Liver (tissue), 8 donors: ENCODE measurements at regions not wholly inside any gene's neighbourhood (a gene's known extent, or its start where the extent isn't known, plus 50 kb on each side); places are given as distances from the start of the nearest gene placed in this dataset.

Experiments used
- DNase-seq: peaks from one replicate; pipeline ENCODE4 v3.0.0-alpha.2; 2017; ENCODE audit warnings: low spot score
- H3K27ac ChIP-seq, 2 donors: one replicate each; pipeline ENCODE4 v1.7.0; 2013; ENCODE audit warnings: inconsistent platforms in 2 of 2, low read length in 2 of 2, control low read depth in 1 of 2, low read depth in 1 of 2, mild to moderate bottlenecking in 1 of 2
- H3K27me3 ChIP-seq, 4 donors: one replicate each; pipeline versions ENCODE4 v1.6.1 to v1.7.0; 2013; ENCODE audit warnings: low read length in 3 of 4, inconsistent platforms in 1 of 4, mild to moderate bottlenecking in 1 of 4, moderate library complexity in 1 of 4; ENCODE audit not compliant: control insufficient read depth in 4 of 4, insufficient read depth in 4 of 4
- H3K36me3 ChIP-seq, 4 donors: one replicate each; pipeline versions ENCODE4 v1.6.1 to v1.7.0; 2013; ENCODE audit warnings: low read length in 3 of 4, mild to moderate bottlenecking in 3 of 4, low read depth in 1 of 4, moderate library complexity in 1 of 4; ENCODE audit not compliant: control insufficient read depth in 4 of 4, insufficient read depth in 3 of 4
- H3K4me1 ChIP-seq, 4 donors: one replicate each; pipeline versions ENCODE4 v1.6.1 to v1.7.0; 2013; ENCODE audit warnings: low read length in 3 of 4, mild to moderate bottlenecking in 3 of 4, moderate library complexity in 1 of 4; ENCODE audit not compliant: control insufficient read depth in 4 of 4, insufficient read depth in 4 of 4
- H3K4me3 ChIP-seq, 3 donors: one replicate each; pipeline versions ENCODE4 v1.6.1 to v1.7.0; 2013; ENCODE audit warnings: low read length in 3 of 3, control low read depth in 1 of 3, low read depth in 1 of 3, mild to moderate bottlenecking in 1 of 3
- H3K9ac ChIP-seq, 2 donors: one replicate each; pipeline ENCODE4 v1.7.0; 2013; ENCODE audit warnings: low read length in 2 of 2, mild to moderate bottlenecking in 2 of 2, moderate library complexity in 2 of 2, control low read depth in 1 of 2, low read depth in 1 of 2
- H3K9me3 ChIP-seq, 4 donors: one replicate each; pipeline versions ENCODE4 v1.6.1 to v1.7.0; 2013; ENCODE audit warnings: low read length in 3 of 4; ENCODE audit not compliant: control insufficient read depth in 4 of 4
- ATF3 ChIP-seq: IDR thresholded peaks from 2 replicates; pipeline ENCODE4 v1.6.1; 2016; ENCODE audit warnings: antibody characterized with exemption
- CTCF ChIP-seq: fragments of 150-350 bp; IDR thresholded peaks from 2 replicates; pipeline ENCODE4 v1.5.1; 2017; ENCODE audit warnings: improper control_type of control experiment, low read depth, low read length; ENCODE audit not compliant: missing input control
- EGR1 ChIP-seq, 2 donors: IDR thresholded peaks; 2 replicates each; pipeline ENCODE4 v1.6.1; 2016 to 2018; ENCODE audit warnings: antibody characterized with exemption in 2 of 2, low read depth in 2 of 2
- FOXA1 ChIP-seq: IDR thresholded peaks from 2 replicates; pipeline ENCODE4 v1.6.1; 2016; ENCODE audit warnings: antibody characterized with exemption
- GABPA ChIP-seq, 2 donors: IDR thresholded peaks in 1 of 2; conservative IDR thresholded peaks in 1 of 2; 2 replicates each; pipeline ENCODE4 v1.6.1; 2016; ENCODE audit warnings: antibody characterized with exemption in 2 of 2, mild to moderate bottlenecking in 1 of 2, moderate library complexity in 1 of 2
- HNF4A ChIP-seq, 2 donors: conservative IDR thresholded peaks; 2 replicates each; pipeline ENCODE4 v1.6.1; 2016; ENCODE audit warnings: antibody characterized with exemption in 2 of 2, mild to moderate bottlenecking in 2 of 2
- HNF4G ChIP-seq: IDR thresholded peaks from 2 replicates; pipeline ENCODE4 v1.6.1; 2016; ENCODE audit warnings: antibody characterized with exemption
- JUND ChIP-seq, 2 donors: IDR thresholded peaks; 2 replicates each; pipeline ENCODE4 v1.6.1; 2016; ENCODE audit warnings: antibody characterized with exemption in 2 of 2
- MAX ChIP-seq: IDR thresholded peaks from 2 replicates; pipeline ENCODE4 v1.6.1; 2016; ENCODE audit warnings: antibody characterized with exemption
- NR2F2 ChIP-seq: IDR thresholded peaks from 2 replicates; pipeline ENCODE4 v1.6.1; 2016; ENCODE audit warnings: antibody characterized with exemption
- RAD21 ChIP-seq, 2 donors: IDR thresholded peaks; 2 replicates each; pipeline ENCODE4 v1.6.1; 2016; ENCODE audit warnings: antibody characterized with exemption in 2 of 2, mild to moderate bottlenecking in 2 of 2
- REST ChIP-seq: IDR thresholded peaks from 2 replicates; pipeline ENCODE4 v1.6.1; 2016; ENCODE audit warnings: antibody characterized with exemption, mild to moderate bottlenecking
- RXRA ChIP-seq, 2 donors: IDR thresholded peaks; 2 replicates each; pipeline ENCODE4 v1.6.1; 2017 to 2018; ENCODE audit warnings: antibody characterized with exemption in 2 of 2, mild to moderate bottlenecking in 1 of 2
- SP1 ChIP-seq: IDR thresholded peaks from 2 replicates; pipeline ENCODE4 v1.6.1; 2018; ENCODE audit warnings: antibody characterized with exemption, mild to moderate bottlenecking
- TAF1 ChIP-seq: conservative IDR thresholded peaks from 2 replicates; pipeline ENCODE4 v1.6.1; 2016; ENCODE audit warnings: antibody characterized with exemption, mild to moderate bottlenecking
- YY1 ChIP-seq: IDR thresholded peaks from 2 replicates; pipeline ENCODE4 v1.6.1; 2016; ENCODE audit warnings: antibody characterized with exemption, mild to moderate bottlenecking
- ZBTB33 ChIP-seq: IDR thresholded peaks from 2 replicates; pipeline ENCODE4 v1.6.1; 2016; ENCODE audit warnings: antibody characterized with exemption
- WGBS: extraction: QIAGEN DNeasy Blood & Tissue Kit; methylation state at CpG from one replicate; pipeline ENCODE4 v1.1.7; 2013; 5-methylcytosine and 5-hydroxymethylcytosine counted together
- donor health status: healthy.
- donor health status: healthy.
- donor health status: healthy.
- donor health status: healthy.
- donor health status: healthy.

GRCh38 chr20:56993020-56993559, 273.4 kb downstream of the BMP7 start:
- Histone ChIP-seq H3K27me3 (peaks cover 0 to 9% (median 2%) of the 10 kb centered on the region in 4 donors), H3K9ac (no peak overlapping the region), H3K9me3 (peaks cover 0 to 6% (median 3%) of the 10 kb centered on the region in 4 donors), H3K27ac (no peak overlapping the region), H3K4me3 (no peak overlapping the region), H3K36me3 (peaks cover 0 to 1% (median 0%) of the 10 kb centered on the region in 4 donors), H3K4me1 (no peaks in the 10 kb centered on the region)
- 75% methylated on average over 3 of the region's 3 CpGs for WGBS
- no peak for DNase-seq
- TF ChIP-seq REST, result no peak
- TF ChIP-seq FOXA1, result no peak
- no peak for TF ChIP-seq SP1
- no peak for TF ChIP-seq HNF4G
- no peak for TF ChIP-seq JUND (IDR thresholded peaks at IDR 0.05)
- TF ChIP-seq RAD21 (IDR thresholded peaks at IDR 0.05), result no peak
- TF ChIP-seq EGR1 (IDR thresholded peaks at IDR 0.05; ENCODE audit: low read depth in 2 of 2), result no peak
- TF ChIP-seq RXRA (IDR thresholded peaks at IDR 0.05), result no peak
- TF ChIP-seq GABPA (IDR thresholded peaks at IDR 0.05 in 1 of 2, conservative IDR thresholded peaks at IDR 0.05 in 1 of 2), result no peak
- no peak for TF ChIP-seq NR2F2
- TF ChIP-seq YY1, result no peak
- TF ChIP-seq ZBTB33, result no peak
- no peak for TF ChIP-seq TAF1
- no peak for TF ChIP-seq MAX
- TF ChIP-seq CTCF, result no peak
- no peak for TF ChIP-seq ATF3

- H3K9ac ChIP-seq, result no peak overlapping the region
- H3K36me3 ChIP-seq, result peaks cover 0 to 1% (median 0%) of the 10 kb centered on the region in 4 donors
- H3K9me3 ChIP-seq, result peaks cover 0 to 13% (median 10%) of the 10 kb centered on the region in 4 donors
- H3K27ac ChIP-seq, result no peak overlapping the region
- H3K4me3 ChIP-seq, result no peak overlapping the region
- 59% methylated on average over 8 of the region's 8 CpGs for WGBS
- peaks cover 0 to 9% (median 2%) of the 10 kb centered on the region in 4 donors for H3K27me3 ChIP-seq
- no peaks in the 10 kb centered on the region for H3K4me1 ChIP-seq
- no peak for DNase-seq
- TF ChIP-seq EGR1 (IDR thresholded peaks at IDR 0.05; ENCODE audit: low read depth in 2 of 2), result no peak
- TF ChIP-seq HNF4G, result no peak
- TF ChIP-seq MAX, result no peak
- no peak for TF ChIP-seq HNF4A (conservative IDR thresholded peaks at IDR 0.05)
- no peak for TF ChIP-seq RAD21 (IDR thresholded peaks at IDR 0.05)
- no peak for TF ChIP-seq ZBTB33
- no peak for TF ChIP-seq GABPA (IDR thresholded peaks at IDR 0.05 in 1 of 2, conservative IDR thresholded peaks at IDR 0.05 in 1 of 2)
- TF ChIP-seq ATF3, result no peak
- no peak for TF ChIP-seq RXRA (IDR thresholded peaks at IDR 0.05)
- TF ChIP-seq SP1, result no peak
- TF ChIP-seq CTCF, result no peak
- no peak for TF ChIP-seq FOXA1
- no peak for TF ChIP-seq JUND (IDR thresholded peaks at IDR 0.05)
- no peak for TF ChIP-seq TAF1
- no peak for TF ChIP-seq NR2F2
These were observed 272.4 kb downstream of the BMP7 start for GRCh38 chr20:56994006-56994405.
